ENCODE measurements at regions not wholly inside any gene's neighbourhood (a gene's known extent, or its start where the extent isn't known, plus 50 kb on each side); places are given as distances from the start of the nearest gene placed in this dataset.

GRCh38 chr6:74765486-74765885, 440.4 kb downstream of the COL12A1 start:
- DNase-seq (ENCODE audit: low read depth): no peak

GRCh38 chr6:74764486-74764885, 441.4 kb downstream of the COL12A1 start:
- DNase-seq (ENCODE audit: low read depth): no peak

- no peak for DNase-seq (ENCODE audit: low read depth)
Measured at GRCh38 chr6:74762841-74763240, 443.0 kb downstream of the COL12A1 start.

GRCh38 chr6:74757813-74758212, 448.0 kb downstream of the COL12A1 start:
- DNase-seq (ENCODE audit: low read depth): no peak

GRCh38 chr6:74756923-74757322, 448.9 kb downstream of the COL12A1 start:
- no peak for DNase-seq (ENCODE audit: low read depth)

- no peak for DNase-seq (ENCODE audit: low read depth)
Measured at GRCh38 chr6:74755778-74756177, 450.1 kb downstream of the COL12A1 start.

- no peak for DNase-seq (ENCODE audit: low read depth)
Measured at GRCh38 chr6:74755196-74755595, 450.7 kb downstream of the COL12A1 start.

- no peak for DNase-seq (ENCODE audit: low read depth)
Measured at GRCh38 chr6:74753883-74754600, 451.8 kb downstream of the COL12A1 start.

- no peak for DNase-seq (ENCODE audit: low read depth)
Measured at GRCh38 chr6:74752303-74752702, 453.6 kb downstream of the COL12A1 start.

GRCh38 chr6:74750826-74751225, 455.0 kb downstream of the COL12A1 start:
- DNase-seq (ENCODE audit: low read depth): no peak

GRCh38 chr6:74749211-74750147, 456.4 kb downstream of the COL12A1 start:
- DNase-seq (ENCODE audit: low read depth): peak; percentile 66

- no peak for DNase-seq (ENCODE audit: low read depth)
Measured at GRCh38 chr6:74745670-74746069, 460.2 kb downstream of the COL12A1 start.

- DNase-seq (ENCODE audit: low read depth): no peak
Measured at GRCh38 chr6:74742793-74743508, 462.9 kb downstream of the COL12A1 start.

GRCh38 chr6:74741646-74742045, 464.2 kb downstream of the COL12A1 start:
- DNase-seq (ENCODE audit: low read depth): no peak

- DNase-seq (ENCODE audit: low read depth): peak; percentile 94
Measured at GRCh38 chr6:74735304-74735703, 470.5 kb downstream of the COL12A1 start.

- DNase-seq (ENCODE audit: low read depth): no peak
Measured at GRCh38 chr6:74734901-74735300, 471.0 kb downstream of the COL12A1 start.

- peak; percentile 51 for DNase-seq (ENCODE audit: low read depth)
Measured at GRCh38 chr6:74733830-74734620, 471.8 kb downstream of the COL12A1 start.

GRCh38 chr6:74731931-74732330, 473.9 kb downstream of the COL12A1 start:
- DNase-seq (ENCODE audit: low read depth): peak; percentile 93

- peak; percentile 58 for DNase-seq (ENCODE audit: low read depth)
Measured at GRCh38 chr6:74731204-74731603, 474.6 kb downstream of the COL12A1 start.

- DNase-seq (ENCODE audit: low read depth): peak; percentile 39
Measured at GRCh38 chr6:74720923-74721322, 484.9 kb downstream of the COL12A1 start.

- no peak for DNase-seq (ENCODE audit: low read depth)
Measured at GRCh38 chr6:74717591-74717990, 488.3 kb downstream of the COL12A1 start.

Data from EH (cell line).